Fibroblast of skin of abdomen (primary cell): ENCODE measurements at regions not wholly inside any gene's neighbourhood (a gene's known extent, or its start where the extent isn't known, plus 50 kb on each side); places are given as distances from the start of the nearest gene placed in this dataset.

Experiments used
- DNase-seq: peaks from one replicate; pipeline ENCODE4 v3.0.0-alpha.2; 2013

DNA sequence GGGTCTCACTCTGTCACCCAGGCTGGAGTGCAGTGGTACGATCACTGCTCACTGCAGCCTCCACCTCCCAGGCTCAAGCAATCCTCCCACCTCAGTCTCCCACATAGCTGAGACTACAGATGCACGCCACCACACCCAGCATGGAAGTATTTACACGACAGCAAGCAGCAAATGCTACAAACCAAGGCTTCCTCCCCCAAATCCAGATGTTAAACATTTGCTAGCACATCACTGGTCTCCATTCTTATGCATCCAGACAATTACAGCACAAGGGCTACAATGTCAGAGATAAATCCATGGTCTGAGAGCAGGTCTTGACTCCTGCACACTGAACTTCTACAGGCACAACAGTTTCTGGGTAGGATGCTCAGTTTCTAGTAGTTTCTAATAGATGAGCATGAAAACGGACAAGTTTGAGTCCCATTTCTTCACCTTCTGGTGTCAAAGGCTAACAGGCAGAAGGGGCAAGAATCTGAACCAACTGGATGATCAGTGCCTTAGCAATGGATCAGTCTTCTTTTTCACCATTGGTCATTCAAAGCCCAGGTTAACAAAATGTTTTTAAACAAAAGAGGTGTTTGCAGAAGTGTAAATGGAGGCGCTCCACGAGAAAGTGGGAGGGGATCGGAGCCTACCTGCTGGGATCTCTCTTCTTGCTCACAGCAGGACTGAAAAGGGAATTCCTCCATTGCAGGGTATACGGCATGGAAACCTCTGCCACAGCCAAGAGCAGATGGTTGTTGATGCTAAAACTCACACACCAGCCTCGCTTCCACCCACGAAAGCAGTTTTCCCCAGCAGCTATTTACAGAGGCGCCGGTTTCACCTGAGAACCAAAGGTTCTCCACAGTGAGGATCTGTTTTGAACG, 135.0 kb upstream of the ARL4C start:
- no peak for DNase-seq

DNA sequence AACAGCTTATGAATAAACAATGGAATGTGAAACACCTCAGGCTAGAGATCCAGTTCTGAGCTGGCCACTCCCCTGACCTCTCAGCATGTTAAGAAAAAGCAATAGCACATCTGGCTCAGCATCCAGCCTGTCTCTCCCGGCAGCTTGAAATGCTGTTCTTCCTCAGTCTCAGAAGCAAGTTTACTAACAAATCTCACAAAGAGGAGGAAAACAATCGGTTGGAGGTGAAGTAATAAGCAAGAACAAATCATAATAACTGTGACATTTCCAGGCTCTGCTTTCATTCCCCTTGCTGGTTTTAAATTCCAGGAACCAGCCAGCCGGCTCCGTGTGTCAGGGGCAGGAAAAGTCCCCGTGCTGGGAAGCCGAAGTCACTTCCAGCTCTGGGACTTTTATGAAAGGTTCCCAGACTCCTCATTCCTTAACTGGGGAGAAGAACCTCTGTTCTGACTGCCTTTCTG, 133.9 kb upstream of the ARL4C start:
- no peak for DNase-seq

DNA sequence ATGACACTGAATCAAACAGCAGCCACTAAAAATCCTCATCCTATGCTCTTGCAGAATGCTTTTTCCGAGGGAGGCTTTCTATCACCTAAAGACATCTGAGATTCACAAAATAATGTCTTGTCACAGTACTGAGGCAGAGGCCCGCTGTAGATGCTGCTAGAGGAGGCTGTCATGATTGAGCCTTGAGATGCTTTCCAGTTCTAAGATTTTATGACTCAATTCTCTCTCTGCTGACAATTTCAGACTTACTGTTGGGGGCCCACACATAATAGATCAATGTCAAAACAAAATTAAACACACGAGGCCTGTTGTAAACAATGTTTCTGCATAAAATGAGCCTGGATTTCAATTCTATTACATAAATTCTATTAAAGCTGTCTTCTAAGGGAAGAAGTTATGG, 132.7 kb upstream of the ARL4C start:
- peak; percentile 40 for DNase-seq

DNA sequence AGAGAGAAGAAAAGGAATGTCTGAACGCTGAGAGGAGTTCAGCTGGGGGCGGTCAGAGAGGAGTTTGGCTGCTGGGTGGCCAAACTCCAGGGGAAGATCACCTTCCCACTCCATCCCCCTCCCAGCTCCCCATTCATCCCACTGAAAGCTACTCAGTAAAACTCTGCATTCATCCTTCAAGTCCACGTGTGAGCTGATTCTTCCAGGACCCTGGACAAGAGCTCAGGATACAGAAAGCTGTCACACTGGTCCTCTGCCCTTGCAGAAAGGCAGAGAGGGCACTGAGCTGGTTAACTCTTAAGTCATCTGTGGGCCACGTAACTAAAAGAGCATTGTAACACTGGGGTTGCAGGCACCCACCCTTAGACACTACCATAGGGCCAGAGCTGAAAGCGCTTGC, 132.1 kb upstream of the ARL4C start:
- no peak for DNase-seq

DNA sequence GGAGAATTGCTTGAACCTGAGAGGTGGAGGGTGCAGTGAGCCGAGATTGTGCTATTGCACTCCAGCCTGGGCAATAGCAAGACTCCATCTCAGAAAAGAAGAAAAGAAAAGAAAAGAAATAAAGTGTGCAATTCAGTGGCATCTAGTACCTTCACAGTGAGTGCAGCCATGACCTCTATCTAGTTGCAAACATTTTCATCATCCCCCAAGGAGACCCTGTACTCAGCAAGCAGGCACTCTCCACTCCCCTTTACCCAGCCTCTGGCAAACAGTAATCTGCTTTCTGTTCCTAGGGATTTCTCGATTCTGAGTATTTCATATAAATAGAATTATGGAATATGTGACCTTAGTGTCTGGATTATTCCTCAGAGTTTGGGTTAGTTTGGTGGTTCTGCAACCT, 130.4 kb upstream of the ARL4C start:
- no peak for DNase-seq

DNA sequence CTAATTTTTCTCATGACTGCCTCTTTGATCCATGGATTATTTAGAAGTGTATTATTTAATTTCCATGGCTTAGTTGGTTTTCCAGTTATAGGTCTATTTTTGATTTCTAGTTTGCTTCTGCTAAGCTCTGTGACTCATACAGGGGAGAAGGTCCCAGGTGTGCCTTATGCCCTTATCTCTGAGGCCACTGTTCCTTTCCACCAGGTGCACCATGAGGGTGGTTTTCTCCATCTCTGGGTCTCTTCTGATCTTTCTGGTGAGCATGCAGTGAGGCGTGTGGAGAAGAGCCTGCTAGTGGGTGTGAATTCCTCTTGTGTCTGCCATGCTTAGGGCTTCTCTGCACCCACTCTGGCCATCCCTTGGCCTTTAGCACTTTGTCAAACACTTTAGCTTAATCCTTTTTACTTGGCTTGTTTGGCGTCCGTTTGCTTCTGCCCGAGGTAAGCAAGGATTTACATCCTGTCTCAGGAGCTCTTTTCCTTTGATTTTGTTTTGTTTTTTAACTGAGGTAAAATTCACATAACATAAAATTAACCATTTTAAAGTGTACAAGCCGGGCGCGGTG, 129.8 kb upstream of the ARL4C start:
- no peak for DNase-seq

DNA sequence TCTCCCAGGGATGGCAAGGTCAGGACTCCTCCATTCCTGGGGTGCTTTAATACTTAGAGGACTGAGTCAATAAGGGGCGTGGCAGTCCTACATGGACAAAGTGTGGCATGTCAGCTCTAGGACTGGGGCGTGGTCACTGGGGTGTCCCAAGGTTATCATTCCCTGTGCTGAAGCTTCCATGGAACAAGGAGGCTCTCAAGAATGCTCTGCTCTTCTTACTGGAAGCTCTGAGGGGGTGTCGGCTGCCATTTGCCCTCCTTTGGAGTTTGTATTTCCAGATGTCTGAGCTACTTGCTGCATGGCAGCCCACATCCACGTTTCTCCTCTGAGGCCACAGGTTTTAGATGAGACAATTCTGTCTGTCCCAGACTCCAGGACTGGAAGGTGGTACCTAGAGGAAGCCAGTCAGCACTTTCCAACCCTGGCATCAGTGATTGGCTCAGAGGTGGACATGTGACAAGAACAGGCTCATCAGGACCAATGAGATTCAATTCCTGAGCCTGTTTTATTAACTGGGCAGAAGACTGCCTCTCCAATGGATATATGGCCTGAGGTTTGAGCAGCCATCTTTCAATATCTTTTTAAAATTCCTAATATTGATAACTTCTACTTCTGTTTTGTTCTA, 128.9 kb upstream of the ARL4C start:
- DNase-seq: no peak

DNA sequence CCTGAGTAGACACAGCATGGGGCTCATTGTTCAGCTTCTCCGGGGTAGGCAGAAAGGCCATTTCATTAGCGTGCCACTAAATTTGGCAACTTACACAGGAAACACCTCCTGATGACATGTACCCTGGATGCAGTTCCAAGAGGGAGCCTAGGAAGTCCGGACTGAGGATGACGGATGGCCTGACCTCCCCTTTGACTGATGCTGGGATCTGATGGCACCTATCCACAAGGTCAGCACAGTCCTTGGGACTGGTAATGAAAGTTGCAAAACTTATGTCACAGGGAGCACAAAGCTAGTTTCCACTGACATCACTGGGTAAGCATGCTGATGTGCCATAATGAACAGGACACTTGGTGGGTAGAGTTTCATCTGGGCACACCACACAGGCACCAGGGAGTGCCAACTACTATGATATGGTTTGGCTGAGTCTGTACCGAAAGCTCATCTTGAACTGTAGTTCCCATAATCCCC, 126.7 kb upstream of the ARL4C start:
- DNase-seq: no peak

DNA sequence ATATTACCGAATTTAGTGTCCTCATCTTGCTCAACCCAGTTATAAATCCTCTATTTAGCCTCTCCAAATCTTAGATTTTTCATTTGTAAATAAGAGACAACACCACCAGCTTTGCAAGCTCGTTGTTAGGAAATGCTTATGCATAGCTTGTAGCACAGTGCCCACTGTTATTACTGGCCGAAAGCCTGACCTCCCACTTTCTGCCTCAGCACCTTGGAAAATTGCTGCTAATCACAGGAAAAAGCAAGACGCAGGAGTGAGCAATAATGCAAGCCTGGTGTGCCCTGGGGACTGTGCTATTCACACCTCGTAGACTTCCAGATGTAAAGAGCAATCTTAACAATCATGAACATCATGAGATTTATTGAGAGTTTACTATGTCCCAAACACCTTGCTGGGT, 124.2 kb upstream of the ARL4C start:
- no peak for DNase-seq

DNA sequence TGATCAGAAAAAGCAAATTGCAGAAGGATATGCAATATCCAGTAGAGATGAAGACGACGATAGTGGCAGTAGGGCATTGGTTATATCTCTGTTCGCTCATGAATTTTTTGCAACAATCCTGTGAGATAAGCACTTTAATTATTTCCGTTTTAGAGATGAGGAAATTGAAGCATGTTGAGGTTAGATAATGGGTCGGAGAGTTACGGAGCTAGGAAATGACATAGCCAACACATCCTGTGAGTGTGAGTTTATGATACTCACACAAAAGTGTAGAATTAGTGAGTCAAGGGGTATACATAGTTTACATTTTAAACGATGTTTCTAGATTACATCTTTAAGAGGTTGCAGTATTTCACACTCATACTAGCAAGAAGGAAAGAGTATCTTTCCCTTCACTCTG, 123.1 kb upstream of the ARL4C start:
- no peak for DNase-seq

DNA sequence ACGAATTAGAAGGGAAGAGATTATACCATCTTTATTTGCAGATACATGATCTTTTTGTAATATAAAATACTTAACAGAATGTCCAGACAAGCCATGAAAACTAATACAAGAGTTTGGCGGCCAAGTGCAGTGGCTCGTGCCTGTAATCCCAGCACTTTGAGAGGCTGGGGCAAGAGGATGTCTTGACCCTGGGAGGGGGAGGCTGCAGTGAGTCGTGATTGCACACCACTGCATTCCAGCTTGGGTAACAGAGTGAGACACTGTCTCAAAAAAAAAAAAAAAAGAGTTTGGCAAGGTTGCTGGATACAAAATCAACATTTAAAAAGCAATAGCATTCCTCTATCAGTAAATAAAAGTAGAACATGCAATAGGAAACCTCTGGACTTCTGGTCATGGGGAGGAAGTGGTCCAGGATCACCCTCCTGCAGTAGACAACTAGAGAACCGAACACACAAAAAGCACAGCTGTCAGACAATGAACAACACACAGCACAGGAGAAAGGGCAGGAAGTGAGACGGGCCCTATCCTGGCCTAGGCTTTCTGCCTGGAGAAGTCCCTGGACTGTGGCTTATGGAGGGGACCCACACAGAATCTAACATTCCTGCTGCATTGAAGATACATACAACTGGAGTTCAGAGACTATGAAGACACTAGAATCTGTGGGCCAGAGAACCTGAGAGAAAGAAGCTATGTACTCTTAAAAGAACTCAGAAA, 118.9 kb upstream of the ARL4C start:
- DNase-seq: peak; percentile 41

DNA sequence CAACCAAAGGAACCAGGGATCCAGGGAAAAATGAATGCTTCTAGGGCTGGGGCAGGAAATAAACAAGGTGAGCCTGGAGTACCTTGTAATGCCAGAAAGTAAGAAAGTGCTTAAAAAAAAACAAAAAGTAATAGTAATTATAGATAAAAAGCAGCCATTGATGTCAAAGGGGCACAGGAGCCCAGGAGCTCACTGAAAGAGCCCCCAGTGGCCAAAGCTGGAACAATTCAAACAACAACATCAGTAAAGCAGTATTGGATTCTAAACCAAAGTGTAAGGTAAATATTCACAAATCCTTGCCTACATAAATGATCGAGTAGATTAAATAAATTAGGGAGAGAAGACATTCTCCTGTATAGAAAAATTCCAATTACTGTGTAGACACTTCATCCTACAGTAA, 114.3 kb upstream of the ARL4C start:
- no peak for DNase-seq

DNA sequence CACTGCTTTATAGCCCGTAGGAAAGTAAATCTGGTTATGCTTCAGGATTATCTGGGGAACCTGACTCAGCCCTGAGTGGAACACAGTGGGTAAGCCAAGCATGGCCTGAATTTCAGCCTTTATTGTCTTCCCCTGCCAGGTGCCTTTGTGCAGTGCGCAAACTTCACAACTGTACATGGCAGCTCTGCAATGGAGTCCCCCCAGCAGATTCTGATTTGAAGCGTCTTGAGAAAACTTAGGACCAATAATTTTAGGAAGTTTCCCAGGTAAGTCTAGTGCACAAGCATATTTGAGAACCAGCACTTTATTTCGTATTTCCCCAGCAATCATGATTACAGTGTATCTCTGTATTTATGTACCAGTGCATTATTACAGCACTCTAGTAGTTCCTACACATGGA, 112.1 kb upstream of the ARL4C start:
- DNase-seq: no peak

DNA sequence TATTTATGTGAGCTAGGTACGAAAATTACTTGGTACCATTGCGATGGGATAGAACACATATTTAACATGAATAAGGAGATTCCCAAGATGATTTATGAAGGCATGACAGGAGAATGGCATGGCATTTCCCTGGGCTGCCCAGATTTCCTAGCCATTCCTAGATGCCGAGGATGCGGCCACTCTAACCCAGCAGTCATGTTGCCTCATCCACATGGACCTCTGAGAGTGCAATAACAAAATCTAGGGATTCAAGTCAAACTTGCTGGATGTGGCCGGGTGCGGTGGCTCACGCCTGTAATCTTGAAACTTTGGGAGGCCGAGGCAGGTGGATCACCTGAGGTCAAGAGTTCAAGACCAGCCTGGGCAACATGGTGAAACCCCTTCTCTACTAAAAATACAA, 110.8 kb upstream of the ARL4C start:
- no peak for DNase-seq

DNA sequence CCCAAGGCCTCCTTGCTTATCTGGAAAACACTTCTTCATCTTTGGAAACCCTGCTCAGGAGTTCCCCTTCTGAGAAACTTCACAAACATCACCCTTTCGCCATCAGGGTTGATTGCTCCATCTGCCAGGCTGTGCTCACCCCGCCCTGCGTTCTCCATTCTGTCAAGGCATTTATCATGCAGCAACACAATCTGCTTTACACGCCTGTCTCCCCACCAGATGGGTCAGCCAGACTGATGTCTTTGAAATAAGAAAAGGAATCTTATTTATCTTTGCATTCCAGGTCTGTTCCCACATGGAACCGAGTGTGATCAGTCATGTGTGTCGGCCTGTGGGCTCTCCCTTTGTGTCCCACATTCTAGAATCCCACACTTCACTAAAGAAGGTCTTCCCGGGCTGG, 110.0 kb upstream of the ARL4C start:
- DNase-seq: peak; percentile 57

DNA sequence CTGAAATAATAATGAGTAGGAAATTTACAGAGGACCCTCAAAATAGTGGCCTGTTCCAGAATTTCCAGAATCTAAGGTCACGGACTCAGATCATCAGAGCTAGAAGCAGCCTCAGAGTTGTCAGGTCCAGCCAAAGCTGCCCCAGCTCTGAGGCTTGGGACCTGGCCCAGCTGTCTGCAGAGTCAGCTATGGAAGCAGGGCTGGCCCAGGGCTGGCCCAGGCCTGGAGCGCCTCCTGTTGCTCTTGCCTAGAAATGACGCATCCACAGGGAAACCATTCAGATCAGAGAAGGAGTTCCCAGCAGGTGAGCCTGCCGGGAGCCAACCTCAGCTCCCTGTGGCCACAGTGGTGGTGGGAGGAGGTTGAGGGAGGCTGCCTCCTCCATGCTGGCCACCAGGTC, 106.7 kb upstream of the ARL4C start:
- DNase-seq: no peak

DNA sequence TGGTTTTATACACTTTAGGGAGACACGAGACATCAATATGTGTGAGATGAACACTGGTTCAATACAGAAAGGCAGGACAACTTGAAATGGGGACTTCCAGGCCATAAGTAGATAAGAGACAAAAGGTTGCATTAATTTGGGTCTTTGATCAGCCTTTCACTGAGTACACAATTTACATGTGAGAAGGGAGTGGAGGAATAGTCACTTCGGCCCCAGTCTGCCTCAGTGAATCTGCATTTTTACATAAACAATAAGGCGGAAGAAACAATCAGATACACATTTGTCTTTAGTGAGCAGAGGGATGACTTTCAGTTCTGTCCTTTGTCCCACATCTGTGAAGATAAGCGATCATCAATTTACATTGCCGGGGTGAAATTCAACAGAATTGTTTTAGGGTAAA, 104.3 kb upstream of the ARL4C start:
- DNase-seq: no peak

DNA sequence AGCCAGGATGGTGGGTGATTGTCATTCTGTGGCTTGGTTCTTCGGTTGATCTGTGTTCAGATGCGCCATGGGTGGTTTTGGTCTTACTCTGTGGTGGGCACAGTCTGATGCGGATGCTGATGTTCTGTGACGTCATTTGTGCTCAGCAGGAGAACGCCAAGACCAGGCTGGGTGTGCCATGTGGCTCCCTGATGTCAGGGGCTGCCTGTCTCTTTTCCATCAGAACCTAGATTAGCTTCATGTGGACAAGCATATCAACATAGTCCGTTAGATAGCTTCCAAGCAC, 100.6 kb upstream of the ARL4C start:
- DNase-seq: no peak

DNA sequence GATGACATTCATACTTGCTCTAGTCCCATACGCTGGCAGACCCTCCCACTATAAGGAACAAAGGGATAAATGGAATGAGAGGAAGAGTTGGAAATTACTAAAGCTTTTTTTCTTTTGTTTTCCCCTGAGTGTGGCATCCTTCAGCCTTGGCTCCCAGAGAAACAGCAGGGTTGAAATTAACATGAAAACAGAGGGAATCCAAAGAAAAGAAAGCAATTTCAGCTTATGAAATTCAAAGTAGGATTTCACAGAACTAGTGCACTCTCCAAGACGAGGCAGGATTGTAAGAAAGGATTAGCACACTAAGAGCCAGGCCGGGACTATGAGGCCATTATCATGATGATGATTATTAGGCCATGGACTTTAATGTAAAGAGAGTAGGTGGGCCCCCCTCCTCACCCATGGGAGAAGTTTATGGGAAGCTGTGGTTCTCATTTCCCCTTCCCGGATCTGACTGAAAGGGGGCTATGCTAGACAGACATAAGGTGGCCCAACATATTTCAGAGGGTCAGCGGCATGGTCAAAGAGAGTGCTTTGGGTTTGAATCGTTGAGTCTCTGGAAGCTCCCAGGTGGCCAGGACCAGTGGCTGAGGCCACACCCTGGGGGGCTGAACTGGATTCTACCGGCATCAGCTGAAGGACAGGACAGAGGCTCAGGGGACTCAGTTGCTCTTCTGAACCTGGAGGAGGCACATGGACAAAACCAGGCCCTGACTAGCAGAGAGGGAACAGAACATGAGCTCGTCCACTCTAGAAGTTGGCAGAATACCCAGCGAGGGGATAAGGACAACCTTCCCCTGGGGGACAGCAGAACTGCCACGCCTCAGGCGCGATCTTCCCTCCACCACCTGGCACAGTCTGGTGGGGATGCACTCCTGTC, 100.1 kb upstream of the ARL4C start:
- no peak for DNase-seq

DNA sequence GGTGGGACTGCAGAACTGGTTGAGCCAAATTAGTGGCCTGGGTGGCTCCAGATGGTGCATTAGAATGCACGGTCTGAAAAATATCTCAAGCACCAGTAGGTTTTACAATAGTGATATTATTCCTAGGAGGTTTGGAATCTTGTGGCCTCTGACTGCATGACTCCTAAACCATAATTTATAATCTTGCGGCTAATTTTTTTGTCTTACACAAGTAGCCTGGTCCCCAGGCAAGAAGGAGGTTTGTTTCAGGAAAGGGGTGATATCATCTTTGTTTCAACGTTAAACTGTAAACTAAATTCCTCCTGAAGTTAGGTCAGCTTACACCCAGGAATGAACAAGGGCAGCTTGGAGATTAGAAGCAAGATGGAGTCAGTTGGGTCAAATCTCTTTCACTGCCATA, 98.9 kb upstream of the ARL4C start:
- peak; percentile 77 for DNase-seq

DNA sequence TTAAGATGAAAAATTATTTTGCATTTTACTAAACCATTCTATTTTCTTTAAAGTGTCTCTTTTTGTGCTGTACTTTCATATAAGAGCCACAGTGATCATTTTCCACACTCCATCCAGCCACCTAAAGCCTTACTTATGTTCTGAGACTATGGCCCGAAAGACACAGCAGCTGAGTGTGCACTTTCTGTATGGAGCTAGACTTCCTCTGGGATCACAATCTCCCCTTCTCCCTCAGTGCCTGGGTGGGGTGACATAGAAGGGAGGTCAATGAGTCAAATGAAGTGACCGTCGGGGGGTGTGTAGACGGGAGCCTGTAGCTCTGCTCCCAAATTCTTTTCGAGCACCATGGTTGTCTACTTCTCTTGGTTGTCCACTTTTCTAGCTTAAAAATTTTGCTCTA, 97.8 kb upstream of the ARL4C start:
- no peak for DNase-seq

DNA sequence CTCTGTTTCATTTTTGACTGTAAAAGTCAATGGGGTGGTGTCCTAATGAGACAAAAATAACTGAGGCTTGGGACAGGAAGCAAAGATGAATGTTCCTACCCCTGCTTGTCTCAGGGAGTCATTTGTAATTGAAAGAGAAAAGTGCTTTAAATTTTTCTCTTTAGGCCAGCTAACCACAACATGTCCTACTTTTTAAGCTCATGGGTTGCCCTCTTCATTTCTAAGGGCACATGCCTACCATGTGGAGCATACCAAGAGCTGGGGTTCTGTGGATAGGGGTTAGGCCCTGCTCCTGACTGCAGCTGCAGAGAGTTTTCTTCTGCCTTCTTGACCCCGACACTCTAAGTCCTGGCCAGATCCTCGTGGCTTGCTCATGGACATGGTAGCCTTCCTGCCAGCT, 96.8 kb upstream of the ARL4C start:
- no peak for DNase-seq

DNA sequence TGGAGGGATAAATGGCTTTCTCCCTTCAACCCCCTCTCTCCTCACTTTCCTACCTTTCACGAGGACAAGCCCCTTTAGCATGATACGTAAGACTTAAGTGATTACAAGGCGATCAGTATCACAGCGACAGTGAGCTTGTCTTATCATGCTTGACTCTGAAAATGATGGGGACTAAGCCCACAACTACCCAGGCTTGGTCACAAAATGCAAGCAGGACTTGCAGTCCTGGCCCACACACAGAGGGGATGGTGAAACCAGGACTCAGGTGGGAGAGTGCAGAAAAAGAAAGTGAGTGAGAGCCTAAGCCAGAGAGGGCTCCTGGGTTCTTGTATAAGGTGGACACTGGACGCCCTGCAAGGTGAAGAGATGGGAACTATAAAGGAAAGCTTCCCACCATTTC, 95.7 kb upstream of the ARL4C start:
- no peak for DNase-seq
